ENCODE measurements at regions not wholly inside any gene's neighbourhood (a gene's known extent, or its start where the extent isn't known, plus 50 kb on each side); places are given as distances from the start of the nearest gene placed in this dataset.
A peak's percentile ranks its signal among the peaks of the same experiment; 100 is the strongest.

GRCh38 chr11:33515347-33515746, 185.3 kb downstream of the C11orf91 start:
- WGBS, 2 donors = 54 to 59% methylated on average over 5 of the region's 5 CpGs
- Histone ChIP-seq H3K4me3 (no peak overlapping the region), H3K9me3 (no peaks in the 10 kb centered on the region), H3K4me1 (no peaks in the 10 kb centered on the region), H3K27ac (no peak overlapping the region), H3K36me3 (no peaks in the 10 kb centered on the region), H3K27me3 (no peaks in the 10 kb centered on the region)
- ATAC-seq (ENCODE audit: low FRiP score in 2 of 2) = no peak
- no peak for DNase-seq
- TF ChIP-seq EP300 (IDR thresholded peaks at IDR 0.05) (no peak), CTCF (IDR thresholded peaks at IDR 0.05) (no peak)

GRCh38 chr11:33514079-33514925, 186.3 kb downstream of the C11orf91 start:
- no peak for DNase-seq
- 76 to 80% methylated on average over 6 of the region's 6 CpGs for WGBS, 2 donors
- no peaks in the 10 kb centered on the region for H3K27me3 ChIP-seq
- ATAC-seq (ENCODE audit: low FRiP score in 2 of 2) = no peak
- no peaks in the 10 kb centered on the region for H3K9me3 ChIP-seq
- no peaks in the 10 kb centered on the region for H3K4me1 ChIP-seq
- no peak overlapping the region for H3K27ac ChIP-seq
- H3K36me3 ChIP-seq = no peaks in the 10 kb centered on the region
- no peak for TF ChIP-seq CTCF (IDR thresholded peaks at IDR 0.05)
- TF ChIP-seq POLR2AphosphoS5 (IDR thresholded peaks at IDR 0.05) = no peak
- no peak overlapping the region for H3K4me3 ChIP-seq

- 76 to 77% methylated on average over 3 of the region's 3 CpGs for WGBS, 2 donors
- Histone ChIP-seq H3K27me3 (no peaks in the 10 kb centered on the region), H3K4me1 (no peaks in the 10 kb centered on the region), H3K9me3 (no peaks in the 10 kb centered on the region), H3K27ac (no peak overlapping the region), H3K36me3 (no peaks in the 10 kb centered on the region), H3K4me3 (no peak overlapping the region)
- ATAC-seq (ENCODE audit: low FRiP score in 2 of 2) = no peak
- no peak for DNase-seq
- TF ChIP-seq EP300 (IDR thresholded peaks at IDR 0.05) = no peak
- TF ChIP-seq POLR2A (IDR thresholded peaks at IDR 0.05) = no peak
- no peak for TF ChIP-seq POLR2AphosphoS5 (IDR thresholded peaks at IDR 0.05)
- no peak for TF ChIP-seq CTCF (IDR thresholded peaks at IDR 0.05)
These were observed 191.0 kb downstream of the C11orf91 start for GRCh38 chr11:33509632-33510031.

- Histone ChIP-seq H3K27me3 (no peaks in the 10 kb centered on the region), H3K9me3 (no peaks in the 10 kb centered on the region), H3K36me3 (no peaks in the 10 kb centered on the region), H3K4me3 (no peak overlapping the region), H3K27ac (no peak overlapping the region), H3K4me1 (no peaks in the 10 kb centered on the region)
- TF ChIP-seq POLR2A (IDR thresholded peaks at IDR 0.05) = no peak
- TF ChIP-seq CTCF (IDR thresholded peaks at IDR 0.05) = no peak
- TF ChIP-seq POLR2AphosphoS5 (IDR thresholded peaks at IDR 0.05) = no peak
- TF ChIP-seq EP300 (IDR thresholded peaks at IDR 0.05) = no peak
- DNase-seq (peak in 1 of 2 donors; percentile 24), ATAC-seq (ENCODE audit: low FRiP score in 2 of 2) (no peak)
- 27 to 42% methylated on average over 3 of the region's 3 CpGs for WGBS, 2 donors
These were observed 192.7 kb downstream of the C11orf91 start for GRCh38 chr11:33507967-33508366.

GRCh38 chr11:33507356-33507755, 193.3 kb downstream of the C11orf91 start:
- Histone ChIP-seq H3K27ac (no peak overlapping the region), H3K36me3 (no peaks in the 10 kb centered on the region), H3K4me1 (no peaks in the 10 kb centered on the region), H3K4me3 (no peak overlapping the region), H3K27me3 (no peaks in the 10 kb centered on the region), H3K9me3 (no peaks in the 10 kb centered on the region)
- DNase-seq (no peak), ATAC-seq (ENCODE audit: low FRiP score in 2 of 2) (no peak)
- 64 to 69% methylated on average over 3 of the region's 3 CpGs for WGBS, 2 donors
- TF ChIP-seq CTCF (IDR thresholded peaks at IDR 0.05) = no peak
- no peak for TF ChIP-seq POLR2A (IDR thresholded peaks at IDR 0.05)
- TF ChIP-seq POLR2AphosphoS5 (IDR thresholded peaks at IDR 0.05) = no peak
- no peak for TF ChIP-seq EP300 (IDR thresholded peaks at IDR 0.05)
